Astrocyte (in vitro differentiated cells and primary cell): ENCODE measurements at regions not wholly inside any gene's neighbourhood (a gene's known extent, or its start where the extent isn't known, plus 50 kb on each side); places are given as distances from the start of the nearest gene placed in this dataset.

Experiments used
- DNase-seq: peaks from one replicate; pipeline ENCODE4 v3.0.0-alpha.2; 2010; ENCODE audit warnings: low read depth
- FAIRE-seq: peaks from 2 replicates; lab custom pipeline; 2011; peaks lifted over from hg19 to GRCh38; lab: Jason Lieb, UNC
- H2AFZ ChIP-seq: 2 replicates; pipeline ENCODE4 v1.6.0; 2012; ENCODE audit warnings: low read depth, low read length, inconsistent platforms
- H3K27ac ChIP-seq: 2 replicates; pipeline ENCODE4 v1.5.1; 2011; ENCODE audit warnings: low read depth, low read length, inconsistent platforms
- H3K27me3 ChIP-seq: 2 replicates; pipeline ENCODE4 v1.6.0; 2011; ENCODE audit warnings: low read length, inconsistent platforms; ENCODE audit not compliant: insufficient read depth
- H3K36me3 ChIP-seq: 2 replicates; pipeline ENCODE4 v1.5.1; 2011; ENCODE audit warnings: low read length, inconsistent platforms; ENCODE audit not compliant: insufficient read depth
- H3K4me1 ChIP-seq: 2 replicates; pipeline ENCODE4 v1.5.1; 2011; ENCODE audit warnings: low read length, inconsistent platforms; ENCODE audit not compliant: insufficient read depth
- H3K4me2 ChIP-seq: 2 replicates; pipeline ENCODE4 v1.6.0; 2012; ENCODE audit warnings: low read length, inconsistent platforms
- H3K4me3 ChIP-seq: 2 replicates; pipeline ENCODE4 v1.5.1; 2011; ENCODE audit warnings: low read depth, mild to moderate bottlenecking, low read length, inconsistent platforms; ENCODE audit not compliant: insufficient read depth
- H3K79me2 ChIP-seq: 2 replicates; pipeline ENCODE4 v1.6.0; 2012; ENCODE audit warnings: mild to moderate bottlenecking, low read length, inconsistent platforms; ENCODE audit not compliant: insufficient read depth
- H3K9ac ChIP-seq: 2 replicates; pipeline ENCODE4 v1.6.0; 2012; ENCODE audit warnings: mild to moderate bottlenecking, low read length, inconsistent platforms
- H3K9me3 ChIP-seq: 2 replicates; pipeline ENCODE4 v1.5.1; 2012; ENCODE audit warnings: low read depth, mild to moderate bottlenecking, low read length, inconsistent platforms; ENCODE audit not compliant: insufficient read depth
- H4K20me1 ChIP-seq: 2 replicates; pipeline ENCODE4 v1.6.0; 2012; ENCODE audit warnings: low read length, inconsistent platforms; ENCODE audit not compliant: insufficient read depth
- H3K27ac Mint-ChIP-seq: one replicate; pipeline ENCODE4 v1.8.0; 2021; ENCODE audit warnings: mild to moderate bottlenecking, mixed read lengths; ENCODE audit not compliant: unreplicated experiment
- H3K27me3 Mint-ChIP-seq: one replicate; pipeline ENCODE4 v1.8.0; 2021; ENCODE audit warnings: low read depth, mixed read lengths; ENCODE audit not compliant: unreplicated experiment
- H3K36me3 Mint-ChIP-seq: one replicate; pipeline ENCODE4 v1.8.0; 2021; ENCODE audit warnings: low read depth, mixed read lengths; ENCODE audit not compliant: unreplicated experiment
- H3K4me1 Mint-ChIP-seq: one replicate; pipeline ENCODE4 v1.8.0; 2021; ENCODE audit warnings: low read depth, mixed read lengths; ENCODE audit not compliant: unreplicated experiment
- H3K4me3 Mint-ChIP-seq: one replicate; pipeline ENCODE4 v1.8.0; 2021; ENCODE audit warnings: mild to moderate bottlenecking, moderate library complexity, mixed read lengths; ENCODE audit not compliant: unreplicated experiment
- H3K9me3 Mint-ChIP-seq: one replicate; pipeline ENCODE4 v1.8.0; 2021; ENCODE audit warnings: mild to moderate bottlenecking, mixed read lengths; ENCODE audit not compliant: unreplicated experiment
- CTCF ChIP-seq: IDR thresholded peaks from 2 replicates; pipeline ENCODE4 v1.5.1; 2011; ENCODE audit warnings: low read depth, mild to moderate bottlenecking, inconsistent platforms, low read length, moderate library complexity; ENCODE audit not compliant: insufficient read depth
- EZH2 ChIP-seq: IDR thresholded peaks from 2 replicates; pipeline ENCODE4 v1.6.1; 2012; ENCODE audit warnings: mild to moderate bottlenecking, low read length, inconsistent platforms; ENCODE audit not compliant: insufficient read depth

- no peak for FAIRE-seq
- no peak overlapping the region for H3K4me3 Mint-ChIP-seq
- H3K9me3 ChIP-seq = no peaks in the 10 kb centered on the region
- H3K9ac ChIP-seq = no peak overlapping the region
- H3K27ac Mint-ChIP-seq = no peak overlapping the region
- H3K9me3 Mint-ChIP-seq = no peaks in the 10 kb centered on the region
- H3K27ac ChIP-seq = no peak overlapping the region
- no peaks in the 10 kb centered on the region for H3K36me3 ChIP-seq
- H3K4me3 ChIP-seq = no peak overlapping the region
- TF ChIP-seq EZH2 (no peak), CTCF (no peak)
- H3K27me3 ChIP-seq = no peaks in the 10 kb centered on the region
- peaks cover 5% of the 10 kb centered on the region for H3K4me1 ChIP-seq
- no peak overlapping the region for H3K4me2 ChIP-seq
- H3K27me3 Mint-ChIP-seq = no peaks in the 10 kb centered on the region
- no peak for DNase-seq
- no peaks in the 10 kb centered on the region for H4K20me1 ChIP-seq
- no peaks in the 10 kb centered on the region for H3K36me3 Mint-ChIP-seq
- H2AFZ ChIP-seq = no peak overlapping the region
- H3K79me2 ChIP-seq = no peaks in the 10 kb centered on the region
- no peaks in the 10 kb centered on the region for H3K4me1 Mint-ChIP-seq
Measured at GRCh38 chr20:53782612-53783246, 189.1 kb upstream of the ZNF217 start.

- TF ChIP-seq CTCF = no peak
- TF ChIP-seq EZH2 = no peak
Measured at GRCh38 chr20:53779822-53780221, 186.2 kb upstream of the ZNF217 start.

GRCh38 chr20:53778736-53779135 lies 185.1 kb upstream of the ZNF217 start:
- Histone ChIP-seq H3K4me1 (peaks cover 12% of the 10 kb centered on the region), H3K27me3 (no peaks in the 10 kb centered on the region), H2AFZ (no peak overlapping the region), H3K27ac (no peak overlapping the region), H3K9ac (no peak overlapping the region), H3K4me3 (no peak overlapping the region), H4K20me1 (no peaks in the 10 kb centered on the region), H3K4me2 (no peak overlapping the region), H3K36me3 (no peaks in the 10 kb centered on the region), H3K79me2 (no peaks in the 10 kb centered on the region), H3K9me3 (no peaks in the 10 kb centered on the region)
- Mint-ChIP-seq H3K36me3 (no peaks in the 10 kb centered on the region), H3K4me3 (no peak overlapping the region), H3K27ac (no peak overlapping the region), H3K4me1 (peaks cover 14% of the 10 kb centered on the region), H3K9me3 (no peaks in the 10 kb centered on the region), H3K27me3 (no peaks in the 10 kb centered on the region)
- FAIRE-seq = no peak
- no peak for DNase-seq
- TF ChIP-seq EZH2 (no peak), CTCF (no peak)

More at GRCh38 chr20:53779822-53780221, 186.2 kb upstream of the ZNF217 start:
- no peaks in the 10 kb centered on the region for H3K27me3 ChIP-seq
- H3K27ac ChIP-seq = no peak overlapping the region
- no peak overlapping the region for H3K9ac ChIP-seq
- H3K27ac Mint-ChIP-seq = no peak overlapping the region
- H4K20me1 ChIP-seq = no peaks in the 10 kb centered on the region
- no peak overlapping the region for H2AFZ ChIP-seq
- no peaks in the 10 kb centered on the region for H3K9me3 Mint-ChIP-seq
- peaks cover 5% of the 10 kb centered on the region for H3K4me1 ChIP-seq
- H3K4me2 ChIP-seq = no peak overlapping the region
- no peaks in the 10 kb centered on the region for H3K9me3 ChIP-seq
- DNase-seq = no peak
- H3K36me3 Mint-ChIP-seq = no peaks in the 10 kb centered on the region
- H3K4me3 Mint-ChIP-seq = no peak overlapping the region
- H3K79me2 ChIP-seq = no peaks in the 10 kb centered on the region
- no peaks in the 10 kb centered on the region for H3K36me3 ChIP-seq
- H3K27me3 Mint-ChIP-seq = no peaks in the 10 kb centered on the region
- no peak for FAIRE-seq
- H3K4me3 ChIP-seq = no peak overlapping the region
- peaks cover 3% of the 10 kb centered on the region for H3K4me1 Mint-ChIP-seq
